HepG2 (cell line): ENCODE measurements at regions not wholly inside any gene's neighbourhood (a gene's known extent, or its start where the extent isn't known, plus 50 kb on each side); places are given as distances from the start of the nearest gene placed in this dataset.

Source experiments
- ATAC-seq: fragments of 200-7000 bp; cut with Tn5 transposase; 3 replicates; pipeline ENCODE4 v1.9.1; 2020; ENCODE audit warnings: mild to moderate bottlenecking, moderate library complexity
- BruUV-seq: library from RNA; stranded (reverse); fragments of 400-500 nt; replicated peaks from 2 replicates; lab custom pipeline; 2021; lab: Mats Ljungman, UMichigan
- CTCF ChIA-PET: fragments of 300-600 bp; formaldehyde crosslinking; extraction: SDS; loops from one replicate; lab custom pipeline; 2021; ENCODE audit warnings: low total read pairs, inconsistent platforms, low intra/inter-chr PET ratio; lab: Yijun Ruan, JAX
- POLR2A ChIA-PET: fragments of 350-600 bp; sonication (Branson Sonifier 250); formaldehyde crosslinking; loops from one replicate; lab custom pipeline; 2020; ENCODE audit warnings: antibody characterized with exemption, inconsistent platforms; lab: Yijun Ruan, JAX
- DNase-seq: peaks from one replicate; pipeline ENCODE4 v3.0.0-alpha.2; 2015; ENCODE audit warnings: low spot score
- FAIRE-seq: peaks from 3 replicates; lab custom pipeline; 2011; peaks lifted over from hg19 to GRCh38; lab: Jason Lieb, UNC
- H2AFZ ChIP-seq: one replicate; pipeline ENCODE4 v1.6.1; 2011; ENCODE audit warnings: low read length, inconsistent platforms
- H3K27ac ChIP-seq: fragments of 300-600 bp; 3 replicates; pipeline ENCODE4 v1.8.0; 2011; ENCODE audit warnings: mixed run types, mild to moderate bottlenecking, mixed read lengths, low read length, inconsistent platforms; ENCODE audit not compliant: insufficient read depth; ENCODE audit errors: extremely low read length
- H3K27me3 ChIP-seq, 2 experiments: fragments of 200-600 bp in 1 of 2; 2 replicates in 1 of 2; 3 replicates in 1 of 2; pipeline versions ENCODE4 v1.6.0 to v1.8.0; 2011; ENCODE audit warnings: low read length in 2 of 2, mild to moderate bottlenecking in 2 of 2, moderate library complexity in 2 of 2, inconsistent platforms in 1 of 2; ENCODE audit not compliant: insufficient read depth in 2 of 2, control insufficient read depth in 1 of 2
- H3K36me3 ChIP-seq, 2 experiments: fragments of 200-600 bp in 1 of 2; replicated peaks in 1 of 2; 2 replicates in 1 of 2; 3 replicates in 1 of 2; pipeline versions ENCODE4 v1.5.1 to v1.8.0; 2011; ENCODE audit warnings: low read length in 2 of 2, inconsistent platforms in 1 of 2; ENCODE audit not compliant: insufficient read depth in 2 of 2, control insufficient read depth in 1 of 2
- H3K4me1 ChIP-seq: 2 replicates; pipeline ENCODE4 v1.5.1; 2012; ENCODE audit warnings: low read length, inconsistent platforms; ENCODE audit not compliant: insufficient read depth
- H3K4me2 ChIP-seq: 2 replicates; pipeline ENCODE4 v1.6.0; 2011; ENCODE audit warnings: low read depth, low read length, inconsistent platforms
- H3K4me3 ChIP-seq, 3 experiments: fragments of 200-600 bp in 1 of 3; sonication (generic), shearing (Covaris generic) in 1 of 3; replicated peaks in 1 of 3; 2 replicates each; pipeline ENCODE4 v1.5.1; 2011 to 2016; ENCODE audit warnings: low read length in 3 of 3, inconsistent platforms in 2 of 3, low read depth in 2 of 3, mild to moderate bottlenecking in 2 of 3, control low read depth in 1 of 3, mixed read lengths in 1 of 3; ENCODE audit not compliant: insufficient read depth in 1 of 3
- H3K79me2 ChIP-seq: one replicate; pipeline ENCODE4 v1.6.1; 2011; ENCODE audit warnings: low read length, inconsistent platforms; ENCODE audit not compliant: insufficient read depth
- H3K9ac ChIP-seq: 2 replicates; pipeline ENCODE4 v1.6.0; 2011; ENCODE audit warnings: mild to moderate bottlenecking, low read depth, low read length, inconsistent platforms; ENCODE audit not compliant: insufficient read depth
- H3K9me3 ChIP-seq: 2 replicates; pipeline ENCODE4 v1.5.1; 2012; ENCODE audit warnings: mild to moderate bottlenecking, low read length
- H4K20me1 ChIP-seq: 2 replicates; pipeline ENCODE4 v1.6.0; 2011; ENCODE audit warnings: inconsistent platforms, mild to moderate bottlenecking, low read length, moderate library complexity; ENCODE audit not compliant: insufficient read depth
- CREB1 ChIP-seq, 2 experiments: fragments of 450-650 bp in 1 of 2; IDR thresholded peaks; 2 replicates each; pipeline ENCODE4 v1.6.1; 2016 to 2017; ENCODE audit warnings: control low read depth in 1 of 2, mild to moderate bottlenecking in 1 of 2, missing compliant biosample characterization in 1 of 2, missing genetic modification characterization in 1 of 2
- DNMT1 ChIP-seq: sonication (generic); formaldehyde crosslinking; IDR thresholded peaks from 2 replicates; pipeline ENCODE4 v1.5.1; 2020; ENCODE audit warnings: mild to moderate bottlenecking, missing genetic modification reagents
- FOXO1 ChIP-seq: sonication (generic); formaldehyde crosslinking; IDR thresholded peaks from 2 replicates; pipeline ENCODE4 v1.4.0; 2020; ENCODE audit warnings: missing genetic modification reagents
- MEIS2 ChIP-seq: sonication (generic); formaldehyde crosslinking; IDR thresholded peaks from 2 replicates; pipeline ENCODE4 v1.9.0; 2021; ENCODE audit warnings: mild to moderate bottlenecking, missing genetic modification reagents
- PRPF4 ChIP-seq: fragments of 200-400 bp; formaldehyde crosslinking; IDR thresholded peaks from 2 replicates; pipeline ENCODE4 v1.6.1; 2016; ENCODE audit warnings: low read length, low read depth; ENCODE audit not compliant: poor library complexity, severe bottlenecking
- REXO4 ChIP-seq: sonication (generic); formaldehyde crosslinking; IDR thresholded peaks from 2 replicates; pipeline ENCODE4 v1.8.0; 2022; ENCODE audit warnings: missing genetic modification reagents, mild to moderate bottlenecking, borderline replicate concordance
- WGBS: methylation state at CpG from one replicate; pipeline ENCODE4 v1.1.6; 2017; ENCODE audit warnings: low lambda C conversion rate; 5-methylcytosine and 5-hydroxymethylcytosine counted together
- in situ Hi-C: cut with HindIII; loops from 2 replicates; pipeline ENCODE4 v1.10.0; 2017; ENCODE audit warnings: low pct_unique_long_range_greater_than_20kb; ENCODE audit not compliant: extremely low pct_ligation_motif_present
- intact Hi-C: fragments of 100-400 bp; cut with micrococcal nuclease; formaldehyde crosslinking; loops from one replicate; pipeline ENCODE4 v1.10.0; 2022; ENCODE audit not compliant: unreplicated experiment

DNA sequence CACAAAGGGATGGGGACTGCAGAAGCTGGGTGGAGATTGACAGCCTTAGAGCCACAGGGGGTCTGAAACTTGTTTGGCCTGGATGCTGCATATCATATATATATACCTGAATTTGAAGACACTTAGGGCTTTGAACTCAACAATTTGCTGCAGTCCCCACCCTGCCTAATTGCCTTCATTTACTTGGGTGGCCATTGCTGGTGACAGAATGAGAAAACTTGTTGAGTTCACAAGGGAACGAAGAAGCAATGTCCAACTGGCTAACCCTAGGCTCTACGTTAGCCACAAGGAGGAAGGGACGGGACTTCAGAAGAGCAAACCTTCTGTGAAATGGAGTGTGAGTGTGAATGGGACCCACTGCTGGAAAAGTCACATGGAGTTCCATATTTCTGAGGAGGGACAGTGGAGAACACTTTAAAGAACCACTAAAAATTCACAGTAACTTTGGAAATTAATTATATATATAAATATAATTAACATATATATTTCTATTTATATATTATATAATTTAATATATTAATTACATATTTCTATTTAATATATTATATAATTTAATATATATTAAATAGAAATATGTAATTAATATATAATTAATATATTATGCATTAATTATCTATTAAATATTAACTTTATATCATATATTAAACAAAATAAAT lies 215.3 kb upstream of the SOX9 start:
- no TSS peak for BruUV-seq
- POLR2A ChIA-PET, result no interaction called here
- no peak for DNase-seq

GRCh38 chr17:71909155-71909554 lies 211.7 kb upstream of the SOX9 start:
- Histone ChIP-seq H3K9me3 (no peaks in the 10 kb centered on the region), H3K36me3 (no peaks in the 10 kb centered on the region), H2AFZ (no peak overlapping the region), H3K4me2 (no peak overlapping the region), H3K4me3 (no peak overlapping the region), H3K79me2 (no peaks in the 10 kb centered on the region), H3K9ac (no peak overlapping the region), H3K27me3 (no peaks in the 10 kb centered on the region), H3K4me1 (no peaks in the 10 kb centered on the region), H4K20me1 (no peaks in the 10 kb centered on the region), H3K27ac (no peak overlapping the region)
- BruUV-seq, result no TSS peak
- TF ChIP-seq CREB1 (IDR thresholded peaks at IDR 0.05) (peak; percentile 76), CREB1 (CRISPR knock-in tag; IDR thresholded peaks at IDR 0.05) (no peak), DNMT1 (no peak)
- FAIRE-seq, result no peak
- DNase-seq, result no peak
- ATAC-seq, result no peak
- WGBS, result 0% methylated on average over 5 of the region's 5 CpGs
- CTCF ChIA-PET, result no interaction called here
- POLR2A ChIA-PET, result no interaction called here
- in situ Hi-C loops, result no loop called here
- intact Hi-C loops, result no loop called here

More for the DNA sequence above, 215.3 kb upstream of the SOX9 start:
- Histone ChIP-seq H3K4me1 (no peaks in the 10 kb centered on the region), H3K27ac (no peak overlapping the region), H3K4me2 (no peak overlapping the region), H4K20me1 (no peaks in the 10 kb centered on the region), H3K79me2 (no peaks in the 10 kb centered on the region), H2AFZ (no peak overlapping the region), H3K9ac (no peak overlapping the region), H3K36me3 (no peaks in the 10 kb centered on the region), H3K4me3 (no peak overlapping the region), H3K27me3 (no peaks in the 10 kb centered on the region; a peak in 1 of 5 replicates), H3K9me3 (no peaks in the 10 kb centered on the region)
- ATAC-seq (no peak; the same call in 2 of the 3 replicates), FAIRE-seq (no peak)
- intact Hi-C loops, result no loop called here
- TF ChIP-seq REXO4 (CRISPR knock-in tag) (no peak), PRPF4 (no peak), MEIS2 (CRISPR knock-in tag) (no peak), FOXO1 (CRISPR knock-in tag) (no peak)
- 23% methylated on average over 3 of the region's 3 CpGs for WGBS
- in situ Hi-C loops, result no loop called here
- CTCF ChIA-PET, result no interaction called here
